ENCODE measurements at regions not wholly inside any gene's neighbourhood (a gene's known extent, or its start where the extent isn't known, plus 50 kb on each side); places are given as distances from the start of the nearest gene placed in this dataset.

DNA sequence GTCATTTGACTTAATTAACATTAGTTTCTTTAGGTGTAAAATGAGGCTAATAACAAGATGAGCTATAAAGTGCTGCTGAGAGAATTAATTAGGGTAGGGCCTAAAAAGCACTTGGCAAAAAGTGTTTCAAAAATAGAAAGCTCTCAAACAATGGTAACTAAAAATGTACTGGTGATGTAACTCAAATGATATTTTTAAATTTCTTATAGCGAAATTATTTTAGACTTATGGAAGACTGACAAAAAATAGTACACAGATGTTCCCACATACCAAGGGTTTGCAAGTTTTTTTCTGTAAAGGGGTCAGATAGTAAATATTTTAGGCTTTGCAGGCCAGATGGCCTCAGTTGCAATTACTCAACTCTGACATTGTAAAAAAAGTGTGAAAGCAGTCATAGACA, 190.7 kb upstream of the UFL1 start:
- Histone ChIP-seq H3K79me2 (ENCODE audit: insufficient read depth, low read length) (no peaks in the 10 kb centered on the region), H4K20me1 (ENCODE audit: insufficient read depth, low read length) (no peaks in the 10 kb centered on the region), H2AFZ (ENCODE audit: low read length) (no peak overlapping the region), H3K4me2 (ENCODE audit: low read length) (no peak overlapping the region), H3K36me3 (ENCODE audit: insufficient read depth, low read length) (no peaks in the 10 kb centered on the region), H3K4me1 (ENCODE audit: insufficient read depth, low read length, severe bottlenecking) (no peaks in the 10 kb centered on the region), H3F3A (ENCODE audit: insufficient read depth, low read length) (no peaks in the 10 kb centered on the region), H3K27me3 (ENCODE audit: insufficient read depth, low read length) (no peaks in the 10 kb centered on the region), H3K9me2 (ENCODE audit: low read depth, low read length) (no peaks in the 10 kb centered on the region), H3K4me3 (ENCODE audit: low read depth, low read length, poor library complexity, severe bottlenecking) (no peak overlapping the region), H3K9me3 (ENCODE audit: low read length) (no peaks in the 10 kb centered on the region), H3K9ac (ENCODE audit: low read length) (no peak overlapping the region), H3K27ac (ENCODE audit: low read depth, low read length, poor library complexity, severe bottlenecking) (no peak overlapping the region)
- TF ChIP-seq EZH2 (IDR thresholded peaks at IDR 0.05; ENCODE audit: borderline replicate concordance, low read length): no peak
- TF ChIP-seq, protein P1, sequence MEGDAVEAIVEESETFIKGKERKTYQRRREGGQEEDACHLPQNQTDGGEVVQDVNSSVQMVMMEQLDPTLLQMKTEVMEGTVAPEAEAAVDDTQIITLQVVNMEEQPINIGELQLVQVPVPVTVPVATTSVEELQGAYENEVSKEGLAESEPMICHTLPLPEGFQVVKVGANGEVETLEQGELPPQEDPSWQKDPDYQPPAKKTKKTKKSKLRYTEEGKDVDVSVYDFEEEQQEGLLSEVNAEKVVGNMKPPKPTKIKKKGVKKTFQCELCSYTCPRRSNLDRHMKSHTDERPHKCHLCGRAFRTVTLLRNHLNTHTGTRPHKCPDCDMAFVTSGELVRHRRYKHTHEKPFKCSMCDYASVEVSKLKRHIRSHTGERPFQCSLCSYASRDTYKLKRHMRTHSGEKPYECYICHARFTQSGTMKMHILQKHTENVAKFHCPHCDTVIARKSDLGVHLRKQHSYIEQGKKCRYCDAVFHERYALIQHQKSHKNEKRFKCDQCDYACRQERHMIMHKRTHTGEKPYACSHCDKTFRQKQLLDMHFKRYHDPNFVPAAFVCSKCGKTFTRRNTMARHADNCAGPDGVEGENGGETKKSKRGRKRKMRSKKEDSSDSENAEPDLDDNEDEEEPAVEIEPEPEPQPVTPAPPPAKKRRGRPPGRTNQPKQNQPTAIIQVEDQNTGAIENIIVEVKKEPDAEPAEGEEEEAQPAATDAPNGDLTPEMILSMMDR (IDR thresholded peaks at IDR 0.05; ENCODE audit: low read length): no peak

- Histone ChIP-seq H3K79me2 (ENCODE audit: insufficient read depth, low read length) (no peaks in the 10 kb centered on the region), H3K4me1 (ENCODE audit: insufficient read depth, low read length, severe bottlenecking) (no peaks in the 10 kb centered on the region), H3K27me3 (ENCODE audit: insufficient read depth, low read length) (no peaks in the 10 kb centered on the region), H2AFZ (ENCODE audit: low read length) (no peak overlapping the region), H3K4me2 (ENCODE audit: low read length) (no peak overlapping the region), H3F3A (ENCODE audit: insufficient read depth, low read length) (no peaks in the 10 kb centered on the region), H3K9me3 (ENCODE audit: low read length) (no peaks in the 10 kb centered on the region), H3K27ac (ENCODE audit: low read depth, low read length, poor library complexity, severe bottlenecking) (no peak overlapping the region), H3K36me3 (ENCODE audit: insufficient read depth, low read length) (no peaks in the 10 kb centered on the region), H3K9ac (ENCODE audit: low read length) (no peak overlapping the region), H3K9me2 (ENCODE audit: low read depth, low read length) (no peaks in the 10 kb centered on the region), H3K4me3 (ENCODE audit: low read depth, low read length, poor library complexity, severe bottlenecking) (no peak overlapping the region), H4K20me1 (ENCODE audit: insufficient read depth, low read length) (no peaks in the 10 kb centered on the region)
- no peak for TF ChIP-seq EZH2 (IDR thresholded peaks at IDR 0.05; ENCODE audit: borderline replicate concordance, low read length)
- TF ChIP-seq, protein P1 (IDR thresholded peaks at IDR 0.05; ENCODE audit: low read length): no peak
Observed at GRCh38 chr6:96340164-96340563, 181.4 kb upstream of the UFL1 start.

DNA sequence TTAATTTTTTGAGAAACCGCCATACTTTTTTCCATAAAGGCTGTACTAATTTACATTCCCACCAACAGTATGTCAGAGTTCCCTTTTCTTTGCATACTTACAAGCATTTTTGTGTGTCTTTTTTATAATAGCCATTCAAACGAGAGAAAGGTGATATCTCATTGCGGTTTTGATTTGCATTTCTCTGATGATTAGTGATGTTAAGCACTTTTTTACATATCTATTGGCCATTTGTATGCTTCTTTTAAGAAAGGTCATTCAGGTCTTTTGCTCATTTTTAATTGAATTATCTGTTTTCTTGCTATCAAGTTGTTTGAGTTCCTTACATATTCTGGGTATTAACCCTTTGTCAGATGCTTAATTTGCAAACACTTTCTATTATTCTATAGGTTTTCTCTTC, 176.1 kb upstream of the UFL1 start:
- Histone ChIP-seq H3K9me2 (ENCODE audit: low read depth, low read length) (no peaks in the 10 kb centered on the region), H3K4me2 (ENCODE audit: low read length) (no peak overlapping the region), H3K27me3 (ENCODE audit: insufficient read depth, low read length) (no peaks in the 10 kb centered on the region), H3F3A (ENCODE audit: insufficient read depth, low read length) (no peaks in the 10 kb centered on the region), H3K36me3 (ENCODE audit: insufficient read depth, low read length) (no peaks in the 10 kb centered on the region), H3K4me3 (ENCODE audit: low read depth, low read length, poor library complexity, severe bottlenecking) (no peak overlapping the region), H3K9ac (ENCODE audit: low read length) (no peak overlapping the region), H3K4me1 (ENCODE audit: insufficient read depth, low read length, severe bottlenecking) (no peaks in the 10 kb centered on the region), H4K20me1 (ENCODE audit: insufficient read depth, low read length) (no peaks in the 10 kb centered on the region), H3K27ac (ENCODE audit: low read depth, low read length, poor library complexity, severe bottlenecking) (no peak overlapping the region), H3K79me2 (ENCODE audit: insufficient read depth, low read length) (no peaks in the 10 kb centered on the region), H3K9me3 (ENCODE audit: low read length) (no peaks in the 10 kb centered on the region), H2AFZ (ENCODE audit: low read length) (no peak overlapping the region)
- TF ChIP-seq, protein P1 (IDR thresholded peaks at IDR 0.05; ENCODE audit: low read length): no peak
- no peak for TF ChIP-seq EZH2 (IDR thresholded peaks at IDR 0.05; ENCODE audit: borderline replicate concordance, low read length)
